ENCODE measurements at regions not wholly inside any gene's neighbourhood (a gene's known extent, or its start where the extent isn't known, plus 50 kb on each side); places are given as distances from the start of the nearest gene placed in this dataset.
"Not testable (repeated sequence)": the region's sequence is repeated elsewhere in the genome, so short reads cannot be mapped to it uniquely, and the experiment has no call there.

GRCh38 chr18:52087140-52087539 is 252.9 kb upstream of the DCC start:
- DNase-seq, result no peak

DNA sequence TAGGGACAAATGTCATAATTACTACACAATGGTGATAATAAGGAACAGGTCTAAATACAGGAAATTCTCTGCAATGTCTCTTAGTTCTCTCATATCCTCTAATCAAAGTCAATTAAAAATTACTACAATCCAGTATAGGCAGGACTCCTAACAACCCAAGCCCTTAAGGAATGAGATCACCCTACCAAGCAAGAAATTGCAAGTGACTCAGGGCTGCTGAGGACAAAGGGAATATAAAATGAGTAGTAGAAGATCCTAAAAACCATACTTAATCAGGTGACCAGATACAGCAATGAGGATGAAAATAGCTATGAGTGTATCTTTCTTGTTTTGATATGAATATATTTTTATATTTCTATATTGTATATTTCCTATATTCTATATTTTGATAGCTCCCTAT is 250.0 kb upstream of the DCC start:
- no peak for DNase-seq

DNA sequence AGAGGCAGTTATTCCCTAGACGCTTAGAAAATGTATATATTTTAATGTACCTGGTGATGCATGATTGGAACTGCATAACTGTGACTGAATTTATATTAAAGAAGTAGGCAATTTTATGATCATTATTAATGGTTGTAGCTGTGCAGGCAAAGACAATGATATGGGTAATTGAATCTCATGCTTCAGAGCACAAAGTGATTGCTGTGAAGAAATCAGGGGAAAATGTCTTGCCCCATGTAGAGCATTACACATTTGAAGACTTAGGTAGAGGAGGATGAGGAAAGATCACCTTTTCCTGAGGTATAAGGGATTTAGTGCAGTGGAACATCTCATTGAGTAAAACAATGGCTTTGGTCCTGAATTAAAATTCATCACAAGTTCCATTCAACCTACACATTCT is 246.8 kb upstream of the DCC start:
- DNase-seq, result no peak

DNA sequence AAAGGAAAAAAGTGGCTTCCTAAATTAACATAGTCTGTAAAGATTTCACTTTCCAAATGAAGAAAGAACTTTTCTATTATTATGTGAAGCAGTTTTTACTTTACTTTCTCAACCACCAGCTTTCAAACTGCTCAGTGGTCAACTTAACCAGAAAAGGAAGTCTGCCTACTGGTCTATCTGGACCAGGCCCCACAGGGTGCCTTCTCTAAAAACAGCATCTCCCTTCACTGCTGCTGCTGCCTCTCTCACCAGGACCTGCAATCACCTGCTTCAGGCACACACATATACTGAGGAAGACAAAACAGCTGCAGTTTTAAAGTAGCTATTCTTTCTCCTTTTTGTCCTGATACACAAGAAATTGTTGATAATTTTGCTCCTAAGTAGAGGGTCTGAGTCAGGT is 221.3 kb upstream of the DCC start:
- no peak for DNase-seq

DNA sequence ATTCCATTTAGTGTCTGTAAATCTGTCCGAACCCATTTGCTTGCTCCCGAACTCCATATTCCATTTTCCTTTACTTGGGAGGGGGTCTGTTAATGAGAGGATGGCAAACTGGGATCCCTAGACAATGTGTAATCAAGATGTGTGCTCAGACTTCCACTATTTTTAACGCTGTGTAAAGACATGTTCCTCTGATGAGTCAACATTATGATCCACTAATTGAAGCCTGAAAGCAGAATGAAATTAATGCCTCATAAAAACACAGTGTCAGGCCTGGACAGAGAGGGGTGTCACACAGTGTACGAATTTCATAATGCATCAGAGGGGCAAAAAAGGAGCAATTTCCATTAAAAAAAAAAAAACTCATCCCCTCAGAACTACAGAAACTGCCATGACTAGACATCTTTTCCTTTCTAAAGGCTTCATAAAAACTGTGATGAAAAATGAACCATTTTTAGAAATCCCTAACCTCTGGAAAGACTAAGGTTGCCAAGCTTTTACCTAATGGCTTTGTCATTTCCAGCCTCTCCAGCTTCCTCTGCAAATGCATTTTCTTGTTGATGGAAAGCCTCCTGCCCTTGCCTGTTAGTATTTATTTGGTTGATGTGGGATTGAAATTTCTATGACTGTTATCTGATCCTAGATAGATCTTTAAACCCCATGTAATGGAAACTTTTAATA is 209.2 kb upstream of the DCC start:
- no peak for DNase-seq

DNA sequence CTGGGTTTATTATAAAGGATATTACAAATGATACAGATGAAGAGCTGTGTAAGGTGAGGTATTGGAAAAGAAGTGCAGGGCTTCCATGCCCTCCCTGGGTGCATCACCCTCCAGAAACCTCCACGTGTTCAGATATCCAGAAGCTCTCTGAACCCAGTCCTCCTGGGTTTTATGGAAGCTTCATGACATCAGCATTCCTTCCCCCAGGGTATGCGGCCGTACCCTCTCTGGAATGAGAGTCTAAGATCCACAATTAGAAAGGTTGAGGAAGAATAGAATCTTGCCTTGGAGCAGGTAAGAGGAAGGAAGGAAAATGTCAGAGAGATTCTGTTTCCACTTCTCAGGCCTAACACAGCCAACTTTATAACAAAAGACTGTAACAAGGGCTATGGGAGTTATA is 208.2 kb upstream of the DCC start:
- DNase-seq, result no peak

GRCh38 chr18:52136532-52136931 is 203.5 kb upstream of the DCC start:
- DNase-seq, result no peak

- no peak for DNase-seq
Observed at GRCh38 chr18:52140986-52141385, 199.0 kb upstream of the DCC start.

DNA sequence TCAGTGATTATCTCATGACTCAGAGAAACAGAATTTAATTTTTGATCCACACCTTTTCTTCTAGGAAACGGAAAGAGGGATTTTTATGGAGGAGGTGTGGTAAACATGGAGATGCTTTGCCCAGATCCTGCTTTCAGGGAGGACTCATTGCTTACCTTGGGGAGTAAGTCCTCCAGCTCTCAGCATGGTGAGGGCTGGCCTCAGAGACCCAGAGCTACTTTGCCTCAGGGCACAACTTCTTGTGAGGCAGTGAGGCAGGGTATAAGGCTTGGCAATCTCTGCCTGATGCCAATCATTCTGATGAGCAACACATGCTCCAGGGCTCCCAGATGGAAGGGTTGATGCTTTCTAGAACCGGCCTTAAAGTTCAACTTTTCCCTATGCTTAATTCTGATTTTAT is 189.9 kb upstream of the DCC start:
- DNase-seq, result no peak

DNA sequence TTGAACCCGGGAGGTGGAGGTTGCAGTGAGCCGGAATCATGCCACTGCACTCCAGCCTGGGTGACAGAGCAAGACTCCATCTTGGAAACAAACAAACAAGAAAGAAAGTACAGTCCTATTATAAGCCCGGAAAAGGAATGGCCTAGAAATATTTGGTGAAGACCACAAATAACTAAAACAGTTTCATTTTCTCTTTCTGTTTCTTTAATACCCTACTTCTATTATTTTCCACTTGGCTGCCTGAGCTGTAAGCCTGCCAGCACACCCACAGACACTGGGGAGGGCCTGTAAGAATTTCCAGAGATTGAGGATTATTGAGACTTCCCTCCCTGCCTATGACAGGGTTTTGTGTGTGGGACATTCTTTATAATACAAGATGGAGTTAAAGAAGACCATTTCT is 188.0 kb upstream of the DCC start:
- DNase-seq, result no peak

GRCh38 chr18:52156166-52156565 is 183.8 kb upstream of the DCC start:
- no peak for DNase-seq

GRCh38 chr18:52160636-52161035 is 179.4 kb upstream of the DCC start:
- DNase-seq, result no peak

- no peak for DNase-seq
Observed at GRCh38 chr18:52163478-52163877, 176.5 kb upstream of the DCC start.

- DNase-seq, result not testable (repeated sequence)
Observed at GRCh38 chr18:52168131-52168530, 171.9 kb upstream of the DCC start.

GRCh38 chr18:52174220-52174619 is 165.8 kb upstream of the DCC start:
- no peak for DNase-seq

DNA sequence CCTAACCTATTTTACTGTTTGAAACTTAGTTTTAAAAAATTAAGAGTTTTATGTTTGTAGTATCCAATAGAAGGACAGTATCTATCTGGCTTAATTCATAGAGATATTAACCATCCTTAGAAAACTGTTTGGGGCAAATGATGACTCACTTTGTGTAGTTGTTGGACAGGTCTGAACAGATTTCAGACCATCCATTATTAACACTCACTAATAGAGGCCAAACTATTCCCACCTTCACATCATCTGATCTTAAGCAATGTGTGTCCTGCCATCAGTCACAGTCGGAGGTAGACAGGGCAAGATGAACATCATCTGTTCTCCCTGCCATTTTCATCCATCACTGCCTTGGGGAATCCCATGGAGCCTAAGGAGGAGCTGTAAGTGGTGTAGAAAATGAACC is 164.6 kb upstream of the DCC start:
- DNase-seq, result no peak

GRCh38 chr18:52183107-52183506 is 156.9 kb upstream of the DCC start:
- DNase-seq, result no peak

- DNase-seq, result no peak
Observed at GRCh38 chr18:52190195-52190594, 149.8 kb upstream of the DCC start.

- DNase-seq, result no peak
Observed at GRCh38 chr18:52190631-52191030, 149.4 kb upstream of the DCC start.

GRCh38 chr18:52200406-52200805 is 139.6 kb upstream of the DCC start:
- DNase-seq, result no peak

DNA sequence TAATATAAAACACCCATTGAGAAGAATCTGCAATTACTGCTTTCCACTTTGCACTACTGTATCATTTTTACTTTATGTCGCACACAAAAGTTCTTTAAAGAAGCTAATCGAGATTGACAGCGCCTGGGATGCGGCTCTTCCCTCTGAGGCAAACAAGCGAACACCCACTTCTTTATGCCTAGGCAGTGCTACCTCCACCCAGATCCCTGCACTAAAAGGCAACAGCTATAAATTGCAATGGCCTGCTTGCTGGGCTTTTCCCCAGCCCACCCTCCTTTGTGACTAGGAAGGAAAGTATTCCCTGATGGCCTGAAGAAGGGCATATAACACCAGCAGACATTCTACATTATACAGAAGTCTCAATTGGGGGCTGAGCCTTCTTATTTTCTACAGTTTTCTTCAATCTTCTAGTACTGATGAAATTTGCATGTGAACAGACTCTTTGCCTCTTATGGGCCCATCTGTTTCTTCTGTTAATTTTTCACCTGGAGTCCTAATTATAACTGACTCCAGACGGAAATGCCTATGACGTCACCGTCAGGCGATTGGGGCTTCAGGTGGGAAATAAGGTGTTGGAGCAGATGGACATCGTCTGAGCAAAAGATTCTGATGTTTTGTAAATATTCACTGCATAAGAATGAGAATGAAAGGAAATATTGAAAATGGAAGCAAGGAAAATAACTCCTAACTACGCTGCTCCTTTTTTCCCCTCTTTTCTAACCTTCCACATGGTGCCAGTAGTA is 138.9 kb upstream of the DCC start:
- no peak for DNase-seq

GRCh38 chr18:52208646-52209045 is 131.4 kb upstream of the DCC start:
- no peak for DNase-seq

DNA sequence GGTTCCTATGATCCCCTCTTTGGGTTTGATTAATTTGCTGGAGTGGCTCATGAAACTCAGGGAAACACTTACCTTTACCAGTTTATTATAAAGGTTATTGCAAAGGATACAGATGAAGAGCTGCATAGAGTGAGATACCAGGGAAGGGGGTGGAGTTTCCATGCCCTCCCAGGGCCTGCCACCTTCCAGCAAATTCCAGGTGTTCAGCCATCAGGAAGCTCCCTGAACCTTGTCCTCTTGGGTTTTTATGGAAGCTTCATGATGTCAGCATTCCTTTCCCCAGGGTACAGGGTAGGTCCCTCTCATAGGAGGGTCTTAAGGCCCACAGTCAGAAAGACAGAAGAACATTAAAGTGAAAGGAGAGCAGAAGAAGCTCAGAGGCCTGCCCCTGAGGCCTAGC is 123.9 kb upstream of the DCC start:
- DNase-seq, result no peak

DNA sequence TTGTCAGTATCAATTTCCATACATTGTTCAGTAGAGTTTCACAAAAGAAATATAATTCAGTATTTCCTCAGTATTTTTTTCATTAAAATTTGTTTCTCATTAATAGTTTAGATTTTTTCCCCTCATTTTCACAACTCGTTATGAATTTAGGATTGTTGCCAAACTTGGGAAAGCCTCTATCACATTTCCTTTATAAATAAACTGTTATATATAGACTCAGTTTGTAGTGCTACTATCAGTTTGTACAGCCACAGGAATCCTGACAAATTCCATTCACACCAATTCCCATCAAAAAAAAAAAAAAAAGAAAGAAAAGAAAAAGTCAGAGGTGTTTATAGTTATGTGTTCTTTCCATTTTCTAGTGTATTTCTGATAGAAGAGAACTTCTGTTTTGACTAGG is 123.3 kb upstream of the DCC start:
- no peak for DNase-seq

GRCh38 chr18:52219102-52219501 is 120.9 kb upstream of the DCC start:
- no peak for DNase-seq
